Right lobe of liver (tissue), 4 donors: ENCODE measurements at regions not wholly inside any gene's neighbourhood (a gene's known extent, or its start where the extent isn't known, plus 50 kb on each side); places are given as distances from the start of the nearest gene placed in this dataset.

Experiments used
- CTCF ChIP-seq, 4 donors: fragments of 200-600 bp in 3 of 4; fragments of 450-650 bp in 1 of 4; IDR thresholded peaks; one replicate each; pipeline versions ENCODE4 v1.5.1 to v1.8.0; 2016 to 2022; ENCODE audit warnings: antibody characterized with exemption in 4 of 4, mild to moderate bottlenecking in 2 of 4
- POLR2A ChIP-seq: fragments of 450-650 bp; IDR thresholded peaks from one replicate; pipeline ENCODE4 v1.6.1; 2017; ENCODE audit warnings: antibody characterized with exemption, mild to moderate bottlenecking
- donor health status: DM: no; HTN: no; CAD: no.
- donor health status: DM: no; HTN: no; CAD: no.
- donor health status: DM: no; HTN: yes; CAD: no.

- no peak for TF ChIP-seq POLR2A
- TF ChIP-seq CTCF (IDR thresholded peaks at IDR 0.05), result no peak
These were observed 224.8 kb upstream of the TMCO5A start for GRCh38 chr15:37709669-37710068.
